Iris pigment epithelial cell (primary cell): ENCODE measurements at regions not wholly inside any gene's neighbourhood (a gene's known extent, or its start where the extent isn't known, plus 50 kb on each side); places are given as distances from the start of the nearest gene placed in this dataset.
"Not testable (repeated sequence)": the region's sequence is repeated elsewhere in the genome, so short reads cannot be mapped to it uniquely, and the experiment has no call there.

Source experiments
- DNase-seq: peaks from one replicate; pipeline ENCODE4 v3.0.0-alpha.2; 2011; ENCODE audit warnings: low read depth

- not testable (repeated sequence) for DNase-seq
Observed at GRCh38 chr7:73244782-73245311, 63.8 kb downstream of the NSUN5 start.

GRCh38 chr7:73234994-73235717 lies 73.5 kb downstream of the NSUN5 start:
- not testable (repeated sequence) for DNase-seq

- not testable (repeated sequence) for DNase-seq
Observed at GRCh38 chr7:73225745-73226144, 82.9 kb downstream of the NSUN5 start.

- not testable (repeated sequence) for DNase-seq
Observed at GRCh38 chr7:73221724-73222123, 86.9 kb downstream of the NSUN5 start.

- not testable (repeated sequence) for DNase-seq
Observed at GRCh38 chr7:73220766-73221370, 87.8 kb downstream of the NSUN5 start.

GRCh38 chr7:73220357-73220756 lies 88.3 kb downstream of the NSUN5 start:
- DNase-seq, result not testable (repeated sequence)

- not testable (repeated sequence) for DNase-seq
Observed at GRCh38 chr7:73218802-73219201, 89.8 kb downstream of the NSUN5 start.

GRCh38 chr7:73216046-73216675 lies 92.5 kb downstream of the NSUN5 start:
- DNase-seq, result not testable (repeated sequence)

- DNase-seq, result not testable (repeated sequence)
Observed at GRCh38 chr7:73215232-73215631, 93.4 kb downstream of the NSUN5 start.

GRCh38 chr7:73214471-73214870 lies 94.2 kb downstream of the NSUN5 start:
- DNase-seq, result not testable (repeated sequence)

- DNase-seq, result not testable (repeated sequence)
Observed at GRCh38 chr7:73213076-73213475, 95.5 kb downstream of the NSUN5 start.

- DNase-seq, result not testable (repeated sequence)
Observed at GRCh38 chr7:73205594-73205993, 103.0 kb downstream of the NSUN5 start.

- peak; percentile 87 for DNase-seq
Observed at GRCh38 chr7:73204898-73205297, 103.7 kb downstream of the NSUN5 start.

- not testable (repeated sequence) for DNase-seq
Observed at GRCh38 chr7:73203312-73203711, 105.3 kb downstream of the NSUN5 start.

GRCh38 chr7:73201264-73201663 lies 107.4 kb downstream of the NSUN5 start:
- DNase-seq, result not testable (repeated sequence)

GRCh38 chr7:73200518-73201099 lies 108.0 kb downstream of the NSUN5 start:
- not testable (repeated sequence) for DNase-seq

- DNase-seq, result not testable (repeated sequence)
Observed at GRCh38 chr7:73193991-73194390, 108.2 kb upstream of the SPDYE9 start.

- not testable (repeated sequence) for DNase-seq
Observed at GRCh38 chr7:73190483-73191155, 104.8 kb upstream of the SPDYE9 start.

- not testable (repeated sequence) for DNase-seq
Observed at GRCh38 chr7:73188287-73188686, 102.4 kb upstream of the SPDYE9 start.

- not testable (repeated sequence) for DNase-seq
Observed at GRCh38 chr7:73186589-73187309, 100.9 kb upstream of the SPDYE9 start.

GRCh38 chr7:73176813-73177212 lies 91.0 kb upstream of the SPDYE9 start:
- not testable (repeated sequence) for DNase-seq
